Activated B cell treated with CpG ODN at 0.5 μM for 24 hours (primary cell): ENCODE measurements at regions not wholly inside any gene's neighbourhood (a gene's known extent, or its start where the extent isn't known, plus 50 kb on each side); places are given as distances from the start of the nearest gene placed in this dataset.

ENCODE experiments used
- ATAC-seq: fragments of 200-7000 bp; cut with Tn5 transposase; one replicate; pipeline ENCODE4 v1.10.0; 2021; ENCODE audit warnings: low read depth, mild to moderate bottlenecking, moderate library complexity
- CTCF ChIA-PET: fragments of 350-600 bp; sonication (Branson Sonifier 250); formaldehyde crosslinking; loops from one replicate; lab custom pipeline; 2021; ENCODE audit warnings: antibody characterized with exemption; lab: Charles Lee
- POLR2A ChIA-PET: fragments of 350-600 bp; sonication (Branson Sonifier 250); formaldehyde crosslinking; loops from one replicate; lab custom pipeline; 2021; ENCODE audit warnings: antibody characterized with exemption; lab: Charles Lee
- DNase-seq: peaks from one replicate; pipeline ENCODE4 v3.0.0; 2022
- H3K27ac Mint-ChIP-seq: one replicate; pipeline ENCODE4 v1.8.0; 2020; ENCODE audit warnings: mixed read lengths
- H3K27me3 Mint-ChIP-seq: one replicate; pipeline ENCODE4 v1.8.0; 2021; ENCODE audit warnings: mixed read lengths
- H3K36me3 Mint-ChIP-seq: one replicate; pipeline ENCODE4 v1.8.0; 2021; ENCODE audit warnings: low read depth, mixed read lengths
- H3K4me1 Mint-ChIP-seq: one replicate; pipeline ENCODE4 v1.8.0; 2021; ENCODE audit warnings: mixed read lengths
- H3K4me3 Mint-ChIP-seq: one replicate; pipeline ENCODE4 v1.8.0; 2020; ENCODE audit warnings: mild to moderate bottlenecking, mixed read lengths
- H3K9me3 Mint-ChIP-seq: one replicate; pipeline ENCODE4 v1.8.0; 2020; ENCODE audit warnings: mixed read lengths
- CTCF ChIP-seq: fragments of 200-600 bp; IDR thresholded peaks from one replicate; pipeline ENCODE4 v1.8.0; 2022; ENCODE audit warnings: antibody characterized with exemption, mild to moderate bottlenecking
- intact Hi-C: fragments of 100-400 bp; cut with micrococcal nuclease; formaldehyde crosslinking; loops from one replicate; pipeline ENCODE4 v1.15.1; 2024

DNA sequence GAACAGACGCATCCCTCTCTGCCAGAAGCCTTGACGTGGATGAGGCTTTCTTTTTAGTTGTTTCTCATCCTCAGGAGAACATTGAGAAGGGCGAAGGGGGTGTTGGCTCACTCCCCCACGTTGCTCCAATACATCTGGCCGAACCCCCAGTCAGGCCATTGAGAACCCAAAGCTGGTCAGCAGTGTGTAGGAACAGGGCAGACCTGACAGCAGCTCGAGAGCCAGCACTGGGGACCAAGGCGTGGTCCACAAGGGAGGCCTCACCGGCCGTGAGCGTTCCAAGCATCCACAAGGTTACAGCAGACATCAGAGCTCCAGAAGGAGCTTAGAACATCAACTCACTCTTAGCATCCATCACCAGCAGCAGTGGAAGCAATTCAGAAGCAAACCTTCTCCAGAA lies 387.9 kb upstream of the ARID1B start:
- CTCF ChIA-PET, result no interaction called here
- POLR2A ChIA-PET, result no interaction called here

DNA sequence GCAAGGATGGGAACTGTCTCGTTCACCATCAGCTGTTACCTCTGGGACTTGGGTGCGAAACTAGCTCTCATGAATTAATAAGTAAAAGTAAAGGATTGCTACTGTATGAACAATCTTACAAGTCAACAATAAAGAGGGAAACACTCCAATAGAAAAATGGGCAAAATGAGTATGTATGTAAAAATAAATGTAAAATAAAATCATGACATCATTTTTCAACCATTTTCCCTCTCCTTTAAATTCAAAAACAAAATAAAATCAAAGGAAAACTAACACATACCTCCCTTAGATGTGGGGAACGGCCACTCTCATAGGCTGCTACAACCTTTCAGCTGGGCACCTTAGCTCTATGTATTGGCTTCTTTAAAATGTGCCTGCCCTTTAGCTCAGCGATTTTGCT lies 389.7 kb upstream of the ARID1B start:
- ATAC-seq (no peak), DNase-seq (no peak)
- Mint-ChIP-seq H3K27ac (no peak overlapping the region), H3K27me3 (no peaks in the 10 kb centered on the region), H3K4me3 (no peak overlapping the region), H3K4me1 (peaks cover 24% of the 10 kb centered on the region), H3K9me3 (peaks cover 4% of the 10 kb centered on the region), H3K36me3 (no peaks in the 10 kb centered on the region)
- no peak for TF ChIP-seq CTCF
- POLR2A ChIA-PET, result no interaction called here
- intact Hi-C loops, result no loop called here
- CTCF ChIA-PET, result no interaction called here

More for the DNA sequence above, 387.9 kb upstream of the ARID1B start:
- TF ChIP-seq CTCF, result no peak
- Mint-ChIP-seq H3K27ac (no peak overlapping the region), H3K27me3 (no peaks in the 10 kb centered on the region), H3K9me3 (peaks cover 4% of the 10 kb centered on the region), H3K4me3 (no peak overlapping the region), H3K4me1 (peaks cover 43% of the 10 kb centered on the region), H3K36me3 (no peaks in the 10 kb centered on the region)
- intact Hi-C loops, result no loop called here
- no peak for ATAC-seq
- DNase-seq, result no peak

DNA sequence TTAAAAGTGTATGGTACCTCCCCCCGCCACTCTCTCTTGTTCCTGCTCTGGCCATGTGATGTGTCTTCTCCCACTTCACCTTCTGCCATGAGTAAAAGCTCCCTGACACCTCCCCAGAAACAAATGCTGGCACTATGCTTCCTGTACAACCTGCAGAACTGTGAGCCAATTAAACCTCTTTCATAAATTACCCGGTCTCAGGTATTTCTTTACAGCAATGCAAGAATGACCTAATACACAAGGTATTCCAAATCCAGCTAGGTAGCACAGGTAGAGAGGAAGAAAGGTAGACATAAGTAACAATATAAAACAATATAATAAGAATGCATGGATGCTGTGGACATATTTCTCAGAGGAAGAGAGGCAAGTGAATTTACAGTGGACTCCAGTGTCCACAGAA lies 394.1 kb upstream of the ARID1B start:
- ATAC-seq (no peak), DNase-seq (no peak)
- H3K4me1 Mint-ChIP-seq, result peaks cover 12% of the 10 kb centered on the region
- CTCF ChIA-PET, result no interaction called here
- H3K9me3 Mint-ChIP-seq, result peaks cover 4% of the 10 kb centered on the region
- intact Hi-C loops, result no loop called here
- H3K27me3 Mint-ChIP-seq, result no peaks in the 10 kb centered on the region
- no peaks in the 10 kb centered on the region for H3K36me3 Mint-ChIP-seq
- no peak for TF ChIP-seq CTCF
- no peak overlapping the region for H3K4me3 Mint-ChIP-seq
- H3K27ac Mint-ChIP-seq, result no peak overlapping the region
- POLR2A ChIA-PET, result no interaction called here

DNA sequence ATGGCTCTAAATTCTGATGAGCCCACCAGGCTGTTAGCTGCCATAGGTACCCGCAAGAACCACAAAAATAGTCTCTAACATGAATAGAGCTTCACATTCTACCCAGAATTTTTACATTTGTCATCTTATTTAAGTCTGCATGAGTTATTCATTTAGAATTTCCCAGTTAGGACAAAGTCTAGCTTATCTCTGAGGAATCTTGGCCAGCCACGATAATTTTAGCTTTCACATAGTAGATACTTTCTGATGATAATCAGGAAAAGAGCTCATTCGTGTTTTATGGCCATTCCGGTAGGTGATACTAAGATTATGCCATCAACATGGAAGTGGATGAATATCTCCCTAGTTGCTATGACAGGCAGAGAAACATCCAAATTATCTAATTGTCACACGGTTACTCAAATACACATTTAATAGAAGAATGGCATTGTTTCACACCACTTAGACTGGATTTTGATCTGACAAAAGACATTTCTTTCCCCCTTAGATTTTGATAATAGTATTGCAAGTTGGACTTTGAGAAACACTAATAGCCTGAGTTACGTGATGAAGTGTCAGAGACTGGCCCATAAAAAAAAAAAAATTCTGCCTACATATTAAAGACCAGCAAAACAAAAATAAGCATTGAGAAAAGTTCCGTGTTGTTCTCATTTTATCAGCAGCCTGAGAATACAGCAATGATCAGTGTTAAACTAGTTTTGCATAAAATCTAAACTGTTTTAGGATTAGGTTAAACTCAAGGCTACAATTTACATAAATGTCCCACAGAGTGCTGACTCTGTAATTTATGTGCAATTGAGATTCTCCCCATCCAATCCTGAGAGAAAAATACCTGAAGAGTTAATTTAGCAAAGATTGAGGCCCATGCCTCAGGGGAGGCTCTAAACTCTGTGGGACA lies 397.5 kb upstream of the ARID1B start:
- TF ChIP-seq CTCF, result no peak
- Mint-ChIP-seq H3K36me3 (no peaks in the 10 kb centered on the region), H3K4me1 (peaks cover 12% of the 10 kb centered on the region), H3K4me3 (no peak overlapping the region), H3K27ac (no peak overlapping the region), H3K27me3 (no peaks in the 10 kb centered on the region), H3K9me3 (no peaks in the 10 kb centered on the region)
- ATAC-seq (no peak), DNase-seq (no peak)
- POLR2A ChIA-PET, result interaction anchor here (0.5 to 0.8 kb wide), 2 partner anchors 13 to 977 kb away, joined by 3 to 8 read pairs; no protein-coding TSS in a partner anchor
- intact Hi-C loops, result no loop called here
- CTCF ChIA-PET, result no interaction called here

DNA sequence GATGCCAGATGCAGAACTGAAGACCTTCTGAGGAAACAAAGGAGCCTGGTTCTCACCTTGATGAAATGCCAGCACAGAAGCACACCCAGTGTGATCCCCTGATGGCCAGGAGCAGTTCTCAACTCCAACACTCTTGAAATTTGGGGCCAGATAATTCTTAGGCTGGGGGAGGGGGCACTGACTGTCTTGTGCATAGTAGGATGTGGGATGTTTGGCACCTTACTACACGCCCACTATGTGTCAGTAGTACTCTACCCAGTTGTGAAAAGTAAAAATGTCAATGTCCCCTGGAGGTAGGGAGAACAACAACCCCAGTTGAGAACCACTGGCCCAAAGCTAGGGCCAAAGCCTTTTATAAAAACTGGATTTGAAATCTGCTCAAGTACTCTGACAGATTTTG lies 398.3 kb upstream of the ARID1B start:
- no peak for TF ChIP-seq CTCF
- Mint-ChIP-seq H3K36me3 (no peaks in the 10 kb centered on the region), H3K27me3 (no peaks in the 10 kb centered on the region), H3K27ac (no peak overlapping the region), H3K9me3 (no peaks in the 10 kb centered on the region), H3K4me1 (peaks cover 12% of the 10 kb centered on the region), H3K4me3 (no peak overlapping the region)
- intact Hi-C loops, result no loop called here
- DNase-seq, result no peak
- POLR2A ChIA-PET, result interaction anchor here (0.8 kb wide), 1 partner anchor 14 kb away, joined by 8 read pairs; no protein-coding TSS in a partner anchor
- no peak for ATAC-seq
- CTCF ChIA-PET, result no interaction called here
